ENCODE measurements at regions not wholly inside any gene's neighbourhood (a gene's known extent, or its start where the extent isn't known, plus 50 kb on each side); places are given as distances from the start of the nearest gene placed in this dataset.

GRCh38 chr4:123980736-123981300 is 584.2 kb downstream of the SPRY1 start:
- H3K27ac ChIP-seq = no peak overlapping the region
- TF ChIP-seq, protein P1, sequence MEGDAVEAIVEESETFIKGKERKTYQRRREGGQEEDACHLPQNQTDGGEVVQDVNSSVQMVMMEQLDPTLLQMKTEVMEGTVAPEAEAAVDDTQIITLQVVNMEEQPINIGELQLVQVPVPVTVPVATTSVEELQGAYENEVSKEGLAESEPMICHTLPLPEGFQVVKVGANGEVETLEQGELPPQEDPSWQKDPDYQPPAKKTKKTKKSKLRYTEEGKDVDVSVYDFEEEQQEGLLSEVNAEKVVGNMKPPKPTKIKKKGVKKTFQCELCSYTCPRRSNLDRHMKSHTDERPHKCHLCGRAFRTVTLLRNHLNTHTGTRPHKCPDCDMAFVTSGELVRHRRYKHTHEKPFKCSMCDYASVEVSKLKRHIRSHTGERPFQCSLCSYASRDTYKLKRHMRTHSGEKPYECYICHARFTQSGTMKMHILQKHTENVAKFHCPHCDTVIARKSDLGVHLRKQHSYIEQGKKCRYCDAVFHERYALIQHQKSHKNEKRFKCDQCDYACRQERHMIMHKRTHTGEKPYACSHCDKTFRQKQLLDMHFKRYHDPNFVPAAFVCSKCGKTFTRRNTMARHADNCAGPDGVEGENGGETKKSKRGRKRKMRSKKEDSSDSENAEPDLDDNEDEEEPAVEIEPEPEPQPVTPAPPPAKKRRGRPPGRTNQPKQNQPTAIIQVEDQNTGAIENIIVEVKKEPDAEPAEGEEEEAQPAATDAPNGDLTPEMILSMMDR (IDR thresholded peaks at IDR 0.05; ENCODE audit: low read depth, low read length) = no peak
- no peak for DNase-seq
- no peaks in the 10 kb centered on the region for H3K27me3 ChIP-seq (ENCODE audit: insufficient read depth, low read depth, severe bottlenecking)
- H3K4me3 ChIP-seq (ENCODE audit: low read depth, low read length) = no peak overlapping the region
- H3K36me3 ChIP-seq = no peaks in the 10 kb centered on the region
- H3K9me3 ChIP-seq (ENCODE audit: severe bottlenecking) = peaks cover 4% of the 10 kb centered on the region

DNA sequence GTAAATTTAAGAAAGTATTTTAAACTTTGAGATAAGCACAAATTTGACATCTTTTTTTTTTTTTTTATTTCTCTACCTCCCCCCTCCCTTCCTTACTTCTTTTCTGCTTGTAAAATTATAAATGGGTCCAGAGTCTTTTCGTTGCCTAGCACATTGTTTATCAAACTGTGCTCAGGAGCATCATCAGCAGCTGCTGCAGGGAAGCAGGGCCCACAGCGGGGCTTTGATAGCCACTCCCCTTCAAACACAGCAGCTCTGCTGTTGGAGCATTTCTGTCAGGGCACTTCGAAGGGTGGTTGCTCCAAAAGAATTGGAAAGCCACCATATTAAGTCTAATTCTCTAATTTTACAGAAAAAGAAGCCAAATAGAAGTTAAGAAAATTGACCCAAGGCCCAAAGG is 588.3 kb downstream of the SPRY1 start:
- no peaks in the 10 kb centered on the region for H3K27me3 ChIP-seq (ENCODE audit: insufficient read depth, low read depth, severe bottlenecking)
- TF ChIP-seq, protein P1 (IDR thresholded peaks at IDR 0.05; ENCODE audit: low read depth, low read length) = no peak
- no peak for DNase-seq
- H3K4me3 ChIP-seq (ENCODE audit: low read depth, low read length) = no peak overlapping the region
- no peak overlapping the region for H3K27ac ChIP-seq
- H3K36me3 ChIP-seq = no peaks in the 10 kb centered on the region
- peaks cover 4% of the 10 kb centered on the region for H3K9me3 ChIP-seq (ENCODE audit: severe bottlenecking)

DNA sequence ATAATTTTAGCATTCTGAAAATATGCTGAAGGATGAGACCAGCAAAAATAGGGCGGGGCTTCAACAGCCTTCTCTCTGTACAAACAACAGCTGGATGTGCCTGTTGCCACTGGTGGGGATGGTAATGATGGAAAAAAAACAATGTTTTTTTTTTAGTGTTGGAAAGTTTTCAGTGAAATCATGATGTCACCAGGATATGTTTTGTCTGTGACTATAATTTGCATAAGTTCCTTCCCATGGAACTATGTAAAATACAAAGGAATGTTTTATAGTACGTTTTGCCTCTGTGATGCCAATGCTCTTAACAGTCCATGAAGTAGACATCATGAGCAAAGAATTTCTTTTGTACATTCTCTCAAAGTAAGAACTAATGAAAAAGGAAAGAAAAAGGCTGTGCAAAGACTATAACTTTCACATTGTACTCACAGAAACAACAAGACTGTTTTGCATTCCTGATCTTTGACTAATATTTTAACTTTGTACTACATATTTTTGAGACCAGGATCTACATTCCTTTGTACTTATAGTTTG is 589.7 kb downstream of the SPRY1 start:
- no peak overlapping the region for H3K27ac ChIP-seq
- no peak overlapping the region for H3K4me3 ChIP-seq (ENCODE audit: low read depth, low read length)
- H3K36me3 ChIP-seq = no peaks in the 10 kb centered on the region
- TF ChIP-seq, protein P1 (IDR thresholded peaks at IDR 0.05; ENCODE audit: low read depth, low read length) = no peak
- DNase-seq = no peak
- H3K9me3 ChIP-seq (ENCODE audit: severe bottlenecking) = peaks cover 4% of the 10 kb centered on the region
- no peaks in the 10 kb centered on the region for H3K27me3 ChIP-seq (ENCODE audit: insufficient read depth, low read depth, severe bottlenecking)

GRCh38 chr4:123987408-123987807 is 590.8 kb downstream of the SPRY1 start:
- no peak overlapping the region for H3K4me3 ChIP-seq (ENCODE audit: low read depth, low read length)
- no peak for DNase-seq
- TF ChIP-seq, protein P1 (IDR thresholded peaks at IDR 0.05; ENCODE audit: low read depth, low read length) = no peak
- peaks cover 4% of the 10 kb centered on the region for H3K9me3 ChIP-seq (ENCODE audit: severe bottlenecking)
- no peaks in the 10 kb centered on the region for H3K36me3 ChIP-seq
- no peaks in the 10 kb centered on the region for H3K27me3 ChIP-seq (ENCODE audit: insufficient read depth, low read depth, severe bottlenecking)
- H3K27ac ChIP-seq = no peak overlapping the region

- H3K27me3 ChIP-seq (ENCODE audit: insufficient read depth, low read depth, severe bottlenecking) = no peaks in the 10 kb centered on the region
- no peaks in the 10 kb centered on the region for H3K36me3 ChIP-seq
- peak; percentile 17 for DNase-seq
- no peak overlapping the region for H3K27ac ChIP-seq
- H3K9me3 ChIP-seq (ENCODE audit: severe bottlenecking) = no peaks in the 10 kb centered on the region
- TF ChIP-seq, protein P1 (IDR thresholded peaks at IDR 0.05; ENCODE audit: low read depth, low read length) = peak; percentile 33
- H3K4me3 ChIP-seq (ENCODE audit: low read depth, low read length) = no peak overlapping the region
Measured at GRCh38 chr4:123990310-123990870, 593.8 kb downstream of the SPRY1 start.
